Left forelimb (tissue), 1 donor: ENCODE measurements at regions not wholly inside any gene's neighbourhood (a gene's known extent, or its start where the extent isn't known, plus 50 kb on each side); places are given as distances from the start of the nearest gene placed in this dataset.

Experiments used
- DNase-seq: peaks from one replicate; pipeline ENCODE4 v3.0.0-alpha.2; 2018; ENCODE audit warnings: low spot score

- no peak for DNase-seq
Observed at GRCh38 chr4:34037280-34037679, 2207.0 kb downstream of the ARAP2 start.

GRCh38 chr4:34039766-34040165 lies 2204.5 kb downstream of the ARAP2 start:
- no peak for DNase-seq

- DNase-seq: no peak
Observed at GRCh38 chr4:34043131-34043530, 2201.2 kb downstream of the ARAP2 start.

- no peak for DNase-seq
Observed at GRCh38 chr4:34046580-34046979, 2197.7 kb downstream of the ARAP2 start.

GRCh38 chr4:34047363-34047762 lies 2197.0 kb downstream of the ARAP2 start:
- DNase-seq: no peak

- no peak for DNase-seq
Observed at GRCh38 chr4:34066126-34066525, 2178.2 kb downstream of the ARAP2 start.

GRCh38 chr4:34091451-34091850 lies 2152.9 kb downstream of the ARAP2 start:
- no peak for DNase-seq

- no peak for DNase-seq
Observed at GRCh38 chr4:34094114-34094513, 2150.2 kb downstream of the ARAP2 start.

- no peak for DNase-seq
Observed at GRCh38 chr4:34105311-34105710, 2139.0 kb downstream of the ARAP2 start.

- no peak for DNase-seq
Observed at GRCh38 chr4:34108391-34108790, 2135.9 kb downstream of the ARAP2 start.

GRCh38 chr4:34112573-34112972 lies 2131.7 kb downstream of the ARAP2 start:
- no peak for DNase-seq

- no peak for DNase-seq
Observed at GRCh38 chr4:34138385-34138784, 2105.9 kb downstream of the ARAP2 start.

- DNase-seq: no peak
Observed at GRCh38 chr4:34139346-34139745, 2105.0 kb downstream of the ARAP2 start.

- DNase-seq: no peak
Observed at GRCh38 chr4:34148322-34148908, 2095.9 kb downstream of the ARAP2 start.

GRCh38 chr4:34157547-34157946 lies 2086.8 kb downstream of the ARAP2 start:
- DNase-seq: no peak

- no peak for DNase-seq
Observed at GRCh38 chr4:34158878-34159277, 2085.4 kb downstream of the ARAP2 start.

- no peak for DNase-seq
Observed at GRCh38 chr4:34170946-34171345, 2073.4 kb downstream of the ARAP2 start.

GRCh38 chr4:34176609-34177008 lies 2067.7 kb downstream of the ARAP2 start:
- DNase-seq: no peak

- DNase-seq: no peak
Observed at GRCh38 chr4:34178476-34178875, 2065.8 kb downstream of the ARAP2 start.

GRCh38 chr4:34181311-34181841 lies 2062.9 kb downstream of the ARAP2 start:
- no peak for DNase-seq

- no peak for DNase-seq
Observed at GRCh38 chr4:34181891-34182290, 2062.4 kb downstream of the ARAP2 start.

GRCh38 chr4:34182306-34182705 lies 2062.0 kb downstream of the ARAP2 start:
- no peak for DNase-seq

GRCh38 chr4:34183926-34184325 lies 2060.4 kb downstream of the ARAP2 start:
- DNase-seq: no peak

- DNase-seq: no peak
Observed at GRCh38 chr4:34187056-34187455, 2057.3 kb downstream of the ARAP2 start.
